ENCODE measurements at regions not wholly inside any gene's neighbourhood (a gene's known extent, or its start where the extent isn't known, plus 50 kb on each side); places are given as distances from the start of the nearest gene placed in this dataset.

DNA sequence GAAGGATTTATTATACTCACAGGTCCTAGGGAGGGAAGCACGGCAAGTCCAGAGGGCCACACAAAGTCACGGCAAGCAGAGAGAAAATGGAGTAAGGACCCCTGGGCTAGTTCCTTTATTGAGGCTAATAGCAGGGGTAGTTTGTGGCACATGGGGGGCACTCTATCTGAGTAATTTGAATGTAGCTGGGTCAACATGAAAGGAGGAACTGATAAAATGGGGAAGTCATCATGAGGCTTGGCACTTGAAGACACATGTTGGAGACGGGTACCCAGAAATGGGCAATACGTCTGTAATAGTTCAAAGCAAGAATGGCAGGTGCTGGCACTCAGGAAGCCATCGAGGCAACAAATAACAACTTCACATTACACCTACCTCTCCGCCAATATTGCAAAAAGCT lies 1136.4 kb downstream of the MRPL39 start:
- TF ChIP-seq CTCF (IDR thresholded peaks at IDR 0.05), result no peak
- Histone ChIP-seq H3K27ac (no peak overlapping the region), H3K36me3 (no peaks in the 10 kb centered on the region), H3K9me3 (no peaks in the 10 kb centered on the region), H3K4me1 (ENCODE audit: control insufficient read depth in 1 of 2, low read depth in 2 of 2) (no peaks in the 10 kb centered on the region), H3K27me3 (replicated peaks; ENCODE audit: insufficient read depth) (no peaks in the 10 kb centered on the region), H3K4me3 (no peak overlapping the region)
- DNase-seq (ENCODE audit: low spot score) (no peak), ATAC-seq (ENCODE audit: insufficient number of reproducible peaks, low FRiP score, low read depth) (no peak)

- H3K27ac ChIP-seq, result no peak overlapping the region
- H3K4me1 ChIP-seq (ENCODE audit: control insufficient read depth in 1 of 2, low read depth in 2 of 2), result no peaks in the 10 kb centered on the region
- DNase-seq (ENCODE audit: low spot score), result no peak
- no peak for ATAC-seq (ENCODE audit: insufficient number of reproducible peaks, low FRiP score, low read depth)
- H3K36me3 ChIP-seq, result no peaks in the 10 kb centered on the region
- no peak for TF ChIP-seq CTCF (IDR thresholded peaks at IDR 0.05)
- no peaks in the 10 kb centered on the region for H3K9me3 ChIP-seq
- no peak overlapping the region for H3K4me3 ChIP-seq
- no peaks in the 10 kb centered on the region for H3K27me3 ChIP-seq (replicated peaks; ENCODE audit: insufficient read depth)
These were observed 1150.9 kb downstream of the MRPL39 start for GRCh38 chr21:24456358-24456757.

DNA sequence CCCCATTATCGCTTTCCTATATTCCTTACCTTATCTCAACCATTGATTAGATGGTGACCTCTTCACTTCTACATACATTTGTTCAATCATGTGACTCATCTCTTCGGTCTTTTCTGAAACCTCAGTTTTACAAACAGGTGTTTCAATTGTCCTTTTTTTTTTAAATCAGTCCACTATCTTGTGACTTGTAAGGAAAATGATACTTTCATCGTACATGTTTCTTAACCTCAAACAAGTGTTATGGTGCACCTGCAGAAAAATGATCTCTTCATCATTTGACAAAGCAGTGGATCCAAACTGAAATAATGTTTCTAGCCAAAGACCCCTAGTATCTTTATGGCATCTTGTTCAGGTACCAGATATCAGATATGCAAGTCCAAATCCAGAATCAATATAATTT lies 1157.2 kb downstream of the MRPL39 start:
- ATAC-seq (ENCODE audit: insufficient number of reproducible peaks, low FRiP score, low read depth) (no peak), DNase-seq (ENCODE audit: low spot score) (no peak)
- Histone ChIP-seq H3K4me1 (ENCODE audit: control insufficient read depth in 1 of 2, low read depth in 2 of 2) (no peaks in the 10 kb centered on the region), H3K4me3 (no peak overlapping the region), H3K27ac (no peak overlapping the region), H3K9me3 (no peaks in the 10 kb centered on the region), H3K27me3 (replicated peaks; ENCODE audit: insufficient read depth) (no peaks in the 10 kb centered on the region), H3K36me3 (no peaks in the 10 kb centered on the region)
- TF ChIP-seq CTCF (IDR thresholded peaks at IDR 0.05), result no peak

DNA sequence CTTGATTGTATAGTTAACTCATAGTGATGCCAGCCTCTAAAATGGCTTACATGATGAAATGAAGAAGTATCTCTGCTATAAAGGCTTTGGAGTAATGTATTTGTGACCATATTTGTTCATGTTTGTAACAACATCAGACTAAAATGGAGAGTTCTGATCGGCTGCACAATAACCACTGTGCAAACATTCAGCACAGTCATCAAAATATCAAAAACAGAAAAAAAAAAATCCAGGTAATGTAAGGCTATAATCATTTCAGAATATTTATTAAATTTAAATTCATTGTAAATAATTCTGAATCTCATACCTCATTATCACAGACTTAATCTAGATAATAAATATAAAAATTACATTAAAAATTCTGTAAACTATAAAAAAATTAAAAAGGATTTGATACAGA lies 1161.8 kb downstream of the MRPL39 start:
- no peak for TF ChIP-seq CTCF (IDR thresholded peaks at IDR 0.05)
- Histone ChIP-seq H3K9me3 (no peaks in the 10 kb centered on the region), H3K27me3 (replicated peaks; ENCODE audit: insufficient read depth) (no peaks in the 10 kb centered on the region), H3K4me3 (no peak overlapping the region), H3K36me3 (no peaks in the 10 kb centered on the region), H3K4me1 (ENCODE audit: control insufficient read depth in 1 of 2, low read depth in 2 of 2) (no peaks in the 10 kb centered on the region), H3K27ac (no peak overlapping the region)
- DNase-seq (ENCODE audit: low spot score), result no peak
- ATAC-seq (ENCODE audit: insufficient number of reproducible peaks, low FRiP score, low read depth), result no peak

GRCh38 chr21:24444736-24445135 lies 1162.5 kb downstream of the MRPL39 start:
- no peaks in the 10 kb centered on the region for H3K36me3 ChIP-seq
- H3K27ac ChIP-seq, result no peak overlapping the region
- H3K4me3 ChIP-seq, result no peak overlapping the region
- no peaks in the 10 kb centered on the region for H3K27me3 ChIP-seq (replicated peaks; ENCODE audit: insufficient read depth)
- no peaks in the 10 kb centered on the region for H3K4me1 ChIP-seq (ENCODE audit: control insufficient read depth in 1 of 2, low read depth in 2 of 2)
- no peak for ATAC-seq (ENCODE audit: insufficient number of reproducible peaks, low FRiP score, low read depth)
- DNase-seq (ENCODE audit: low spot score), result no peak
- H3K9me3 ChIP-seq, result no peaks in the 10 kb centered on the region
- no peak for TF ChIP-seq CTCF (IDR thresholded peaks at IDR 0.05)
